ENCODE measurements at regions not wholly inside any gene's neighbourhood (a gene's known extent, or its start where the extent isn't known, plus 50 kb on each side); places are given as distances from the start of the nearest gene placed in this dataset.

GRCh38 chr2:14547830-14548229, 84.7 kb upstream of the LRATD1 start:
- TF ChIP-seq CTCF (optimal IDR thresholded peaks at IDR 0.05 in 1 of 3, IDR thresholded peaks at IDR 0.05 in 1 of 3, conservative IDR thresholded peaks at IDR 0.05 in 1 of 3; ENCODE audit: extremely low read depth in 1 of 3, insufficient read depth in 2 of 3, low read length in 3 of 3) (no peak), EZH2 (IDR thresholded peaks at IDR 0.05; ENCODE audit: low read length) (no peak)
